Caco-2 (cell line): ENCODE measurements at regions not wholly inside any gene's neighbourhood (a gene's known extent, or its start where the extent isn't known, plus 50 kb on each side); places are given as distances from the start of the nearest gene placed in this dataset.

ENCODE experiments used
- BruUV-seq: library from RNA; stranded (reverse); fragments of 400-500 nt; replicated peaks from 2 replicates; lab custom pipeline; 2021; lab: Mats Ljungman, UMichigan
- CTCF ChIA-PET: fragments of 300-600 bp; sonication (Branson Sonifier 250); formaldehyde crosslinking; loops from one replicate; lab custom pipeline; 2022; ENCODE audit warnings: antibody characterized with exemption; lab: Charles Lee
- POLR2A ChIA-PET: fragments of 300-600 bp; sonication (Branson Sonifier 250); formaldehyde crosslinking; loops from one replicate; lab custom pipeline; 2022; ENCODE audit warnings: antibody characterized with exemption; lab: Charles Lee
- DNase-seq, 2 experiments: peaks; one replicate each; pipeline versions ENCODE4 v3.0.0 to v3.0.0-alpha.2; 2020 to 2022
- H3K27me3 ChIP-seq: replicated peaks from 2 replicates; pipeline ENCODE4 v1.6.0; 2011; ENCODE audit warnings: low read length; ENCODE audit not compliant: control insufficient read depth, insufficient read depth
- H3K36me3 ChIP-seq: 2 replicates; pipeline ENCODE4 v1.5.1; 2011; ENCODE audit warnings: low read length; ENCODE audit not compliant: control insufficient read depth, insufficient read depth
- H3K4me1 ChIP-seq: fragments of 250-450 bp; sonication (Bioruptor Pico); 2 replicates; pipeline ENCODE4 v1.5.1; 2020; ENCODE audit warnings: mild to moderate bottlenecking
- H3K4me3 ChIP-seq: 2 replicates; pipeline ENCODE4 v1.5.1; 2011; ENCODE audit warnings: low read depth, mild to moderate bottlenecking, control low read depth, low read length
- H3K9me3 ChIP-seq: fragments of 250-450 bp; sonication (Bioruptor Pico); 2 replicates; pipeline ENCODE4 v1.5.1; 2020; ENCODE audit warnings: mild to moderate bottlenecking, moderate library complexity
- H3K27ac Mint-ChIP-seq: one replicate; pipeline ENCODE4 v1.8.0; 2022; ENCODE audit warnings: mixed read lengths; ENCODE audit not compliant: unreplicated experiment
- H3K27me3 Mint-ChIP-seq: one replicate; pipeline ENCODE4 v1.8.0; 2022; ENCODE audit warnings: mixed read lengths; ENCODE audit not compliant: insufficient read depth, unreplicated experiment
- H3K36me3 Mint-ChIP-seq: one replicate; pipeline ENCODE4 v1.8.0; 2022; ENCODE audit warnings: mild to moderate bottlenecking, mixed read lengths; ENCODE audit not compliant: insufficient read depth, unreplicated experiment
- H3K4me1 Mint-ChIP-seq: one replicate; pipeline ENCODE4 v1.8.0; 2022; ENCODE audit warnings: low read depth, mixed read lengths; ENCODE audit not compliant: unreplicated experiment
- H3K4me3 Mint-ChIP-seq: one replicate; pipeline ENCODE4 v1.8.0; 2022; ENCODE audit warnings: mild to moderate bottlenecking, moderate library complexity, mixed read lengths; ENCODE audit not compliant: unreplicated experiment
- H3K9me3 Mint-ChIP-seq: one replicate; pipeline ENCODE4 v1.8.0; 2022; ENCODE audit warnings: mixed read lengths; ENCODE audit not compliant: unreplicated experiment
- CTCF ChIP-seq, 2 experiments: fragments of 200-600 bp in 1 of 2; IDR thresholded peaks; 1 replicate in 1 of 2; 2 replicates in 1 of 2; pipeline versions ENCODE4 v1.5.1 to v1.8.0; 2011 to 2022; ENCODE audit warnings: antibody characterized with exemption in 1 of 2, control low read depth in 1 of 2, inconsistent platforms in 1 of 2, low read depth in 1 of 2, low read length in 1 of 2, mild to moderate bottlenecking in 1 of 2, moderate library complexity in 1 of 2; ENCODE audit not compliant: insufficient read depth in 1 of 2, severe bottlenecking in 1 of 2, unreplicated experiment in 1 of 2
- intact Hi-C: fragments of 100-400 bp; cut with micrococcal nuclease; formaldehyde crosslinking; loops from one replicate; pipeline ENCODE4 v1.10.0; 2022; ENCODE audit not compliant: unreplicated experiment

- H3K4me3 ChIP-seq, result no peak overlapping the region
- no peak for TF ChIP-seq CTCF (IDR thresholded peaks at IDR 0.05; ENCODE audit: insufficient read depth in 1 of 2, low read depth in 1 of 2, low read length in 1 of 2, severe bottlenecking in 1 of 2, unreplicated experiment in 1 of 2)
- DNase-seq, result no peak
- POLR2A ChIA-PET, result no interaction called here
- Mint-ChIP-seq H3K27me3 (no peaks in the 10 kb centered on the region), H3K27ac (no peak overlapping the region), H3K4me3 (no peak overlapping the region), H3K36me3 (no peaks in the 10 kb centered on the region), H3K9me3 (no peaks in the 10 kb centered on the region), H3K4me1 (no peaks in the 10 kb centered on the region)
- H3K4me1 ChIP-seq, result no peaks in the 10 kb centered on the region
- CTCF ChIA-PET, result no interaction called here
- H3K27me3 ChIP-seq, result no peaks in the 10 kb centered on the region
- intact Hi-C loops, result no loop called here
- BruUV-seq, result no TSS peak
- no peaks in the 10 kb centered on the region for H3K9me3 ChIP-seq
- H3K36me3 ChIP-seq, result no peaks in the 10 kb centered on the region
Measured at GRCh38 chr9:26457151-26457550, 435.5 kb downstream of the CAAP1 start.

- no peaks in the 10 kb centered on the region for H3K9me3 Mint-ChIP-seq
- no peaks in the 10 kb centered on the region for H3K4me1 ChIP-seq
- BruUV-seq, result no TSS peak
- no peak overlapping the region for H3K27ac Mint-ChIP-seq
- no peak for TF ChIP-seq CTCF (IDR thresholded peaks at IDR 0.05; ENCODE audit: insufficient read depth in 1 of 2, low read depth in 1 of 2, low read length in 1 of 2, severe bottlenecking in 1 of 2, unreplicated experiment in 1 of 2)
- H3K27me3 Mint-ChIP-seq, result no peaks in the 10 kb centered on the region
- intact Hi-C loops, result no loop called here
- no peaks in the 10 kb centered on the region for H3K36me3 ChIP-seq
- H3K36me3 Mint-ChIP-seq, result no peaks in the 10 kb centered on the region
- no peaks in the 10 kb centered on the region for H3K27me3 ChIP-seq
- H3K4me1 Mint-ChIP-seq, result no peaks in the 10 kb centered on the region
- H3K9me3 ChIP-seq, result no peaks in the 10 kb centered on the region
- DNase-seq, result no peak
- ChIA-PET CTCF (no interaction called here), POLR2A (no interaction called here)
- H3K4me3 ChIP-seq, result no peak overlapping the region
- H3K4me3 Mint-ChIP-seq, result no peak overlapping the region
Measured at GRCh38 chr9:26439061-26439624, 453.5 kb downstream of the CAAP1 start.

- Histone ChIP-seq H3K36me3 (no peaks in the 10 kb centered on the region), H3K4me1 (no peaks in the 10 kb centered on the region), H3K4me3 (no peak overlapping the region), H3K27me3 (no peaks in the 10 kb centered on the region), H3K9me3 (no peaks in the 10 kb centered on the region)
- intact Hi-C loops, result no loop called here
- no TSS peak for BruUV-seq
- no peaks in the 10 kb centered on the region for H3K36me3 Mint-ChIP-seq
- H3K27me3 Mint-ChIP-seq, result no peaks in the 10 kb centered on the region
- ChIA-PET POLR2A (no interaction called here), CTCF (no interaction called here)
- DNase-seq, result no peak
- no peak for TF ChIP-seq CTCF (IDR thresholded peaks at IDR 0.05; ENCODE audit: insufficient read depth in 1 of 2, low read depth in 1 of 2, low read length in 1 of 2, severe bottlenecking in 1 of 2, unreplicated experiment in 1 of 2)
- H3K4me1 Mint-ChIP-seq, result no peaks in the 10 kb centered on the region
- H3K4me3 Mint-ChIP-seq, result no peak overlapping the region
- H3K9me3 Mint-ChIP-seq, result no peaks in the 10 kb centered on the region
- no peak overlapping the region for H3K27ac Mint-ChIP-seq
Measured at GRCh38 chr9:26437056-26437711, 455.4 kb downstream of the CAAP1 start.
